IPS-18a (cell line): ENCODE measurements at regions not wholly inside any gene's neighbourhood (a gene's known extent, or its start where the extent isn't known, plus 50 kb on each side); places are given as distances from the start of the nearest gene placed in this dataset.

Source experiments
- H3K27ac ChIP-seq: one replicate; pipeline ENCODE4 v1.5.1; 2013; ENCODE audit warnings: low read length
- H3K27me3 ChIP-seq: one replicate; pipeline ENCODE4 v1.6.1; 2013; ENCODE audit warnings: mild to moderate bottlenecking, low read length; ENCODE audit not compliant: control insufficient read depth, insufficient read depth
- H3K36me3 ChIP-seq: one replicate; pipeline ENCODE4 v1.6.1; 2013; ENCODE audit warnings: low read depth, low read length; ENCODE audit not compliant: control insufficient read depth
- H3K4me1 ChIP-seq: one replicate; pipeline ENCODE4 v1.6.1; 2013; ENCODE audit warnings: low read depth, low read length; ENCODE audit not compliant: control insufficient read depth
- H3K4me3 ChIP-seq: one replicate; pipeline ENCODE4 v1.5.1; 2013; ENCODE audit warnings: low read length
- H3K9ac ChIP-seq: one replicate; pipeline ENCODE4 v1.6.1; 2013; ENCODE audit warnings: mild to moderate bottlenecking, low read length, moderate library complexity
- H3K9me3 ChIP-seq: one replicate; pipeline ENCODE4 v1.6.1; 2013; ENCODE audit warnings: low read depth, low read length; ENCODE audit not compliant: control insufficient read depth

- Histone ChIP-seq H3K27me3 (no peaks in the 10 kb centered on the region), H3K36me3 (no peaks in the 10 kb centered on the region), H3K4me3 (no peak overlapping the region), H3K9me3 (peaks cover 4% of the 10 kb centered on the region), H3K4me1 (no peaks in the 10 kb centered on the region), H3K27ac (no peak overlapping the region), H3K9ac (no peak overlapping the region)
Observed at GRCh38 chr1:90591355-90591969, 125.6 kb downstream of the BARHL2 start.

- no peaks in the 10 kb centered on the region for H3K4me1 ChIP-seq
- H3K27ac ChIP-seq, result no peak overlapping the region
- no peak overlapping the region for H3K4me3 ChIP-seq
- H3K9me3 ChIP-seq, result no peaks in the 10 kb centered on the region
- no peaks in the 10 kb centered on the region for H3K27me3 ChIP-seq
- no peaks in the 10 kb centered on the region for H3K36me3 ChIP-seq
- no peak overlapping the region for H3K9ac ChIP-seq
Observed at GRCh38 chr1:90580176-90580575, 136.9 kb downstream of the BARHL2 start.

GRCh38 chr1:90579212-90579802 is 137.8 kb downstream of the BARHL2 start:
- Histone ChIP-seq H3K9me3 (no peaks in the 10 kb centered on the region), H3K4me1 (no peaks in the 10 kb centered on the region), H3K27ac (no peak overlapping the region), H3K27me3 (no peaks in the 10 kb centered on the region), H3K36me3 (no peaks in the 10 kb centered on the region), H3K9ac (no peak overlapping the region), H3K4me3 (no peak overlapping the region)

- Histone ChIP-seq H3K4me3 (no peak overlapping the region), H3K27me3 (no peaks in the 10 kb centered on the region), H3K9me3 (no peaks in the 10 kb centered on the region), H3K4me1 (no peaks in the 10 kb centered on the region), H3K36me3 (no peaks in the 10 kb centered on the region), H3K9ac (no peak overlapping the region), H3K27ac (no peak overlapping the region)
Observed at GRCh38 chr1:90574692-90575370, 142.3 kb downstream of the BARHL2 start.

- H3K27me3 ChIP-seq, result no peaks in the 10 kb centered on the region
- no peak overlapping the region for H3K27ac ChIP-seq
- no peak overlapping the region for H3K4me3 ChIP-seq
- H3K9ac ChIP-seq, result no peak overlapping the region
- no peaks in the 10 kb centered on the region for H3K9me3 ChIP-seq
- H3K4me1 ChIP-seq, result no peaks in the 10 kb centered on the region
- H3K36me3 ChIP-seq, result no peaks in the 10 kb centered on the region
Observed at GRCh38 chr1:90573736-90574135, 143.4 kb downstream of the BARHL2 start.

GRCh38 chr1:90572446-90572845 is 144.7 kb downstream of the BARHL2 start:
- Histone ChIP-seq H3K27me3 (no peaks in the 10 kb centered on the region), H3K27ac (no peak overlapping the region), H3K4me1 (no peaks in the 10 kb centered on the region), H3K36me3 (no peaks in the 10 kb centered on the region), H3K9me3 (no peaks in the 10 kb centered on the region), H3K4me3 (no peak overlapping the region), H3K9ac (no peak overlapping the region)

- Histone ChIP-seq H3K27ac (no peak overlapping the region), H3K27me3 (peaks cover 15% of the 10 kb centered on the region)
Observed at GRCh38 chr1:90568436-90568835, 148.7 kb downstream of the BARHL2 start.

GRCh38 chr1:90564164-90564563 is 152.9 kb downstream of the BARHL2 start:
- no peaks in the 10 kb centered on the region for H3K36me3 ChIP-seq
- H3K27me3 ChIP-seq, result peaks cover 48% of the 10 kb centered on the region
- H3K9me3 ChIP-seq, result no peaks in the 10 kb centered on the region
- no peak overlapping the region for H3K27ac ChIP-seq
- H3K4me3 ChIP-seq, result no peak overlapping the region
- no peak overlapping the region for H3K9ac ChIP-seq
- H3K4me1 ChIP-seq, result peaks cover 31% of the 10 kb centered on the region

More at GRCh38 chr1:90568436-90568835, 148.7 kb downstream of the BARHL2 start:
- Histone ChIP-seq H3K9me3 (no peaks in the 10 kb centered on the region), H3K9ac (no peak overlapping the region), H3K4me3 (no peak overlapping the region), H3K4me1 (no peaks in the 10 kb centered on the region), H3K36me3 (no peaks in the 10 kb centered on the region)

GRCh38 chr1:90562892-90563291 is 154.2 kb downstream of the BARHL2 start:
- Histone ChIP-seq H3K27me3 (peaks cover 61% of the 10 kb centered on the region), H3K4me1 (peaks cover 42% of the 10 kb centered on the region), H3K36me3 (no peaks in the 10 kb centered on the region), H3K4me3 (no peak overlapping the region), H3K9ac (no peak overlapping the region), H3K9me3 (no peaks in the 10 kb centered on the region), H3K27ac (no peak overlapping the region)

- Histone ChIP-seq H3K27me3 (peaks cover 62% of the 10 kb centered on the region), H3K4me3 (peak overlapping the region; percentile 7), H3K9me3 (no peaks in the 10 kb centered on the region), H3K27ac (no peak overlapping the region), H3K9ac (no peak overlapping the region), H3K4me1 (peaks cover 42% of the 10 kb centered on the region), H3K36me3 (no peaks in the 10 kb centered on the region)
Observed at GRCh38 chr1:90561911-90562310, 155.2 kb downstream of the BARHL2 start.

- H3K9me3 ChIP-seq, result no peaks in the 10 kb centered on the region
- no peaks in the 10 kb centered on the region for H3K36me3 ChIP-seq
- peaks cover 62% of the 10 kb centered on the region for H3K27me3 ChIP-seq
- no peak overlapping the region for H3K9ac ChIP-seq
- H3K4me3 ChIP-seq, result peak overlapping the region; percentile 7
- no peak overlapping the region for H3K27ac ChIP-seq
- H3K4me1 ChIP-seq, result peaks cover 42% of the 10 kb centered on the region
Observed at GRCh38 chr1:90561103-90561783, 155.9 kb downstream of the BARHL2 start.
